GM23248 (cell line): ENCODE measurements at regions not wholly inside any gene's neighbourhood (a gene's known extent, or its start where the extent isn't known, plus 50 kb on each side); places are given as distances from the start of the nearest gene placed in this dataset.

Source experiments
- EZH2 ChIP-seq: fragments of 200-600 bp; sonication (generic); IDR thresholded peaks from 2 replicates; pipeline ENCODE4 v1.6.1; 2018; ENCODE audit warnings: antibody characterized with exemption, mild to moderate bottlenecking; ENCODE audit not compliant: insufficient read depth, poor library complexity, severe bottlenecking
- EZH2phosphoT487 ChIP-seq: fragments of 200-600 bp; sonication (generic); IDR thresholded peaks from 2 replicates; pipeline ENCODE4 v1.6.1; 2018; ENCODE audit warnings: antibody characterized with exemption, moderate library complexity, mild to moderate bottlenecking, low read depth; ENCODE audit not compliant: insufficient read depth

- TF ChIP-seq EZH2, result no peak
- no peak for TF ChIP-seq EZH2phosphoT487
Observed at GRCh38 chr10:113458451-113458850, 94.4 kb upstream of the HABP2 start.
